Neural cell (in vitro differentiated cells): ENCODE measurements at regions not wholly inside any gene's neighbourhood (a gene's known extent, or its start where the extent isn't known, plus 50 kb on each side); places are given as distances from the start of the nearest gene placed in this dataset.

Source experiments
- H2AFZ ChIP-seq: fragments of 200-600, 300-800 bp; sonication (generic), shearing (Covaris generic); 2 replicates; pipeline ENCODE4 v1.6.0; 2014; ENCODE audit warnings: low read depth, mild to moderate bottlenecking, antibody characterized with exemption, low read length, moderate library complexity
- H3F3A ChIP-seq: fragments of 200-600 bp; shearing (Covaris generic); 2 replicates; pipeline ENCODE4 v1.6.1; 2016; ENCODE audit warnings: mild to moderate bottlenecking, moderate library complexity, mixed read lengths, antibody characterized with exemption, low read length; ENCODE audit not compliant: insufficient read depth, poor library complexity, severe bottlenecking
- H3K27ac ChIP-seq: fragments of 200-600, 300-800 bp; sonication (generic), shearing (Covaris generic); 2 replicates; pipeline ENCODE4 v1.5.1; 2014; ENCODE audit warnings: mild to moderate bottlenecking, low read length, moderate library complexity
- H3K27me3 ChIP-seq: fragments of 300-800, 200-600 bp; sonication (generic), shearing (Covaris generic); 2 replicates; pipeline ENCODE4 v1.6.0; 2014; ENCODE audit warnings: mild to moderate bottlenecking, low read depth, low read length, moderate library complexity; ENCODE audit not compliant: insufficient read depth
- H3K36me3 ChIP-seq: fragments of 300-800, 200-600 bp; sonication (generic), shearing (Covaris generic); 2 replicates; pipeline ENCODE4 v1.5.1; 2014; ENCODE audit warnings: mild to moderate bottlenecking, antibody characterized with exemption, low read length, moderate library complexity; ENCODE audit not compliant: insufficient read depth
- H3K4me2 ChIP-seq: fragments of 300-800, 200-600 bp; sonication (generic), shearing (Covaris generic); 2 replicates; pipeline ENCODE4 v1.6.0; 2014; ENCODE audit warnings: mild to moderate bottlenecking, low read length
- H3K4me3 ChIP-seq: fragments of 300-800, 200-600 bp; sonication (generic), shearing (Covaris generic); 2 replicates; pipeline ENCODE4 v1.5.1; 2014; ENCODE audit warnings: mild to moderate bottlenecking, low read length, moderate library complexity
- H3K79me2 ChIP-seq: fragments of 200-600 bp; shearing (Covaris generic); replicated peaks from 2 replicates; pipeline ENCODE4 v1.6.0; 2014; ENCODE audit warnings: mild to moderate bottlenecking, low read length, moderate library complexity; ENCODE audit not compliant: insufficient read depth
- H3K9ac ChIP-seq: fragments of 300-800, 200-600 bp; sonication (generic), shearing (Covaris generic); 2 replicates; pipeline ENCODE4 v1.6.1; 2016; ENCODE audit warnings: mild to moderate bottlenecking, low read length, mixed read lengths
- H3K9me2 ChIP-seq: fragments of 200-600 bp; shearing (Covaris generic); 2 replicates; pipeline ENCODE4 v1.6.1; 2016; ENCODE audit warnings: mild to moderate bottlenecking, low read length, mixed read lengths; ENCODE audit not compliant: insufficient read depth
- H3K9me3 ChIP-seq: fragments of 200-600, 300-800 bp; sonication (generic), shearing (Covaris generic); 2 replicates; pipeline ENCODE4 v1.6.1; 2016; ENCODE audit warnings: mild to moderate bottlenecking, mixed run types, low read length, moderate library complexity, mixed read lengths
- H4K20me1 ChIP-seq: fragments of 200-600 bp; shearing (Covaris generic); 2 replicates; pipeline ENCODE4 v1.6.1; 2016; ENCODE audit warnings: mild to moderate bottlenecking, mixed run types; ENCODE audit not compliant: insufficient read depth
- EP300 ChIP-seq: fragments of 450-650 bp; conservative IDR thresholded peaks from 2 replicates; pipeline ENCODE4 v1.6.1; 2014; ENCODE audit warnings: antibody characterized with exemption, mild to moderate bottlenecking, moderate library complexity; ENCODE audit not compliant: poor library complexity, severe bottlenecking
- EZH2 ChIP-seq: fragments of 200-600, 300-800 bp; shearing (Covaris generic), sonication (generic); IDR thresholded peaks from 2 replicates; pipeline ENCODE4 v1.6.1; 2014; ENCODE audit warnings: antibody characterized with exemption, low read length, borderline replicate concordance, mild to moderate bottlenecking; ENCODE audit not compliant: insufficient read depth, poor library complexity, severe bottlenecking
- MXI1 ChIP-seq: fragments of 450-650 bp; conservative IDR thresholded peaks from 2 replicates; pipeline ENCODE4 v1.6.1; 2014; ENCODE audit warnings: antibody characterized with exemption, mild to moderate bottlenecking; ENCODE audit not compliant: poor library complexity, severe bottlenecking
- POLR2AphosphoS5 ChIP-seq: IDR thresholded peaks from 2 replicates; pipeline ENCODE4 v1.6.1; 2012
- RAD21 ChIP-seq: fragments of 450-650 bp; conservative IDR thresholded peaks from 2 replicates; pipeline ENCODE4 v1.6.1; 2014; ENCODE audit warnings: antibody characterized with exemption, mild to moderate bottlenecking, moderate library complexity
- SMC3 ChIP-seq: fragments of 450-650 bp; conservative IDR thresholded peaks from 2 replicates; pipeline ENCODE4 v1.6.1; 2014; ENCODE audit warnings: antibody characterized with exemption, mild to moderate bottlenecking, moderate library complexity; ENCODE audit not compliant: poor library complexity
- TAF1 ChIP-seq: IDR thresholded peaks from 2 replicates; pipeline ENCODE4 v1.6.1; 2012; ENCODE audit warnings: low read depth
- TF ChIP-seq, protein P1 (sequence below): fragments of 450-650 bp; IDR thresholded peaks from 2 replicates; pipeline ENCODE4 v1.5.1; 2014; ENCODE audit warnings: antibody characterized with exemption, mild to moderate bottlenecking, moderate library complexity; ENCODE audit not compliant: poor library complexity, severe bottlenecking
- TF ChIP-seq, protein P2 (sequence below): IDR thresholded peaks from 2 replicates; pipeline ENCODE4 v1.6.1; 2012; ENCODE audit warnings: borderline replicate concordance

DNA sequence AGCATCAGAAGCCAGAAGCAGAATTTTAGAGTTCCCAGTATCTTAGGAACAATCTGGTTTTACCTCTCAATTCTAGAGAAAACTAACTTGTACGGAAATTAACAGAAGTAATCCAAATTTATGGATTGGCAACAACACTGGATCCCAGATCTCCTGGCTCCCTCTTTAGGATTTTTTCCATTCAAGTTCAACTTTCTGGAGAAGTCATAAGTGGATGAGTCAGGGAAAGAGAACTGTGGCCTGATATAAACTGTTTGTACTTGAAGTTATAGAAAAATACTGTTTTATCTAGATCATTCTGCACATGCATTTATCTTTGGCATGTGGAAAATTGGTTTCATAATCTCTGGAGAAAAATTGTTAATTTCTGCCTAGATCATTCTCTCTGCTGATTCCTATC, 380.4 kb downstream of the PCDH7 start:
- H3K9ac ChIP-seq, result no peak overlapping the region
- no peaks in the 10 kb centered on the region for H3K79me2 ChIP-seq
- H3K36me3 ChIP-seq, result no peaks in the 10 kb centered on the region
- H4K20me1 ChIP-seq, result no peaks in the 10 kb centered on the region
- TF ChIP-seq TAF1, result no peak
- TF ChIP-seq, protein P1, sequence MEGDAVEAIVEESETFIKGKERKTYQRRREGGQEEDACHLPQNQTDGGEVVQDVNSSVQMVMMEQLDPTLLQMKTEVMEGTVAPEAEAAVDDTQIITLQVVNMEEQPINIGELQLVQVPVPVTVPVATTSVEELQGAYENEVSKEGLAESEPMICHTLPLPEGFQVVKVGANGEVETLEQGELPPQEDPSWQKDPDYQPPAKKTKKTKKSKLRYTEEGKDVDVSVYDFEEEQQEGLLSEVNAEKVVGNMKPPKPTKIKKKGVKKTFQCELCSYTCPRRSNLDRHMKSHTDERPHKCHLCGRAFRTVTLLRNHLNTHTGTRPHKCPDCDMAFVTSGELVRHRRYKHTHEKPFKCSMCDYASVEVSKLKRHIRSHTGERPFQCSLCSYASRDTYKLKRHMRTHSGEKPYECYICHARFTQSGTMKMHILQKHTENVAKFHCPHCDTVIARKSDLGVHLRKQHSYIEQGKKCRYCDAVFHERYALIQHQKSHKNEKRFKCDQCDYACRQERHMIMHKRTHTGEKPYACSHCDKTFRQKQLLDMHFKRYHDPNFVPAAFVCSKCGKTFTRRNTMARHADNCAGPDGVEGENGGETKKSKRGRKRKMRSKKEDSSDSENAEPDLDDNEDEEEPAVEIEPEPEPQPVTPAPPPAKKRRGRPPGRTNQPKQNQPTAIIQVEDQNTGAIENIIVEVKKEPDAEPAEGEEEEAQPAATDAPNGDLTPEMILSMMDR, result no peak
- TF ChIP-seq MXI1, result no peak
- no peak for TF ChIP-seq EZH2
- TF ChIP-seq POLR2AphosphoS5, result no peak
- no peak for TF ChIP-seq SMC3
- no peak for TF ChIP-seq EP300
- TF ChIP-seq, protein P2, sequence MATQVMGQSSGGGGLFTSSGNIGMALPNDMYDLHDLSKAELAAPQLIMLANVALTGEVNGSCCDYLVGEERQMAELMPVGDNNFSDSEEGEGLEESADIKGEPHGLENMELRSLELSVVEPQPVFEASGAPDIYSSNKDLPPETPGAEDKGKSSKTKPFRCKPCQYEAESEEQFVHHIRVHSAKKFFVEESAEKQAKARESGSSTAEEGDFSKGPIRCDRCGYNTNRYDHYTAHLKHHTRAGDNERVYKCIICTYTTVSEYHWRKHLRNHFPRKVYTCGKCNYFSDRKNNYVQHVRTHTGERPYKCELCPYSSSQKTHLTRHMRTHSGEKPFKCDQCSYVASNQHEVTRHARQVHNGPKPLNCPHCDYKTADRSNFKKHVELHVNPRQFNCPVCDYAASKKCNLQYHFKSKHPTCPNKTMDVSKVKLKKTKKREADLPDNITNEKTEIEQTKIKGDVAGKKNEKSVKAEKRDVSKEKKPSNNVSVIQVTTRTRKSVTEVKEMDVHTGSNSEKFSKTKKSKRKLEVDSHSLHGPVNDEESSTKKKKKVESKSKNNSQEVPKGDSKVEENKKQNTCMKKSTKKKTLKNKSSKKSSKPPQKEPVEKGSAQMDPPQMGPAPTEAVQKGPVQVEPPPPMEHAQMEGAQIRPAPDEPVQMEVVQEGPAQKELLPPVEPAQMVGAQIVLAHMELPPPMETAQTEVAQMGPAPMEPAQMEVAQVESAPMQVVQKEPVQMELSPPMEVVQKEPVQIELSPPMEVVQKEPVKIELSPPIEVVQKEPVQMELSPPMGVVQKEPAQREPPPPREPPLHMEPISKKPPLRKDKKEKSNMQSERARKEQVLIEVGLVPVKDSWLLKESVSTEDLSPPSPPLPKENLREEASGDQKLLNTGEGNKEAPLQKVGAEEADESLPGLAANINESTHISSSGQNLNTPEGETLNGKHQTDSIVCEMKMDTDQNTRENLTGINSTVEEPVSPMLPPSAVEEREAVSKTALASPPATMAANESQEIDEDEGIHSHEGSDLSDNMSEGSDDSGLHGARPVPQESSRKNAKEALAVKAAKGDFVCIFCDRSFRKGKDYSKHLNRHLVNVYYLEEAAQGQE, result no peak
- TF ChIP-seq RAD21, result no peak
- H3K27me3 ChIP-seq, result no peaks in the 10 kb centered on the region
- H3K27ac ChIP-seq, result no peak overlapping the region
- no peaks in the 10 kb centered on the region for H3K9me2 ChIP-seq
- no peaks in the 10 kb centered on the region for H3K9me3 ChIP-seq
- no peaks in the 10 kb centered on the region for H3F3A ChIP-seq
- H2AFZ ChIP-seq, result no peak overlapping the region
- H3K4me2 ChIP-seq, result no peak overlapping the region
- H3K4me3 ChIP-seq, result no peak overlapping the region

GRCh38 chr4:31104043-31104442, 383.9 kb downstream of the PCDH7 start:
- no peaks in the 10 kb centered on the region for H3K9me2 ChIP-seq
- TF ChIP-seq EP300 (no peak), MXI1 (no peak), EZH2 (no peak), RAD21 (no peak), SMC3 (no peak), POLR2AphosphoS5 (no peak), TAF1 (no peak)
- TF ChIP-seq, protein P2, result no peak
- TF ChIP-seq, protein P1, result no peak
- no peak overlapping the region for H3K9ac ChIP-seq
- no peaks in the 10 kb centered on the region for H4K20me1 ChIP-seq
- H3F3A ChIP-seq, result peaks cover 9% of the 10 kb centered on the region
- no peak overlapping the region for H3K4me3 ChIP-seq
- H3K79me2 ChIP-seq, result no peaks in the 10 kb centered on the region
- no peak overlapping the region for H3K4me2 ChIP-seq
- H3K27me3 ChIP-seq, result no peaks in the 10 kb centered on the region
- H3K27ac ChIP-seq, result no peak overlapping the region
- no peaks in the 10 kb centered on the region for H3K36me3 ChIP-seq
- no peak overlapping the region for H2AFZ ChIP-seq
- no peaks in the 10 kb centered on the region for H3K9me3 ChIP-seq
